Keratinocyte (primary cell): ENCODE measurements at regions not wholly inside any gene's neighbourhood (a gene's known extent, or its start where the extent isn't known, plus 50 kb on each side); places are given as distances from the start of the nearest gene placed in this dataset.

Experiments
- CTCF ChIP-seq, 3 experiments: IDR thresholded peaks in 1 of 3; conservative IDR thresholded peaks in 1 of 3; optimal IDR thresholded peaks in 1 of 3; 2 replicates in 2 of 3; 3 replicates in 1 of 3; pipeline versions ENCODE3 to v1.5.1; 2011; ENCODE audit warnings: low read length in 3 of 3, mild to moderate bottlenecking in 3 of 3, moderate library complexity in 2 of 3, control low read depth in 1 of 3, inconsistent platforms in 1 of 3; ENCODE audit not compliant: insufficient read depth in 2 of 3; ENCODE audit errors: extremely low read depth in 1 of 3
- EZH2 ChIP-seq: IDR thresholded peaks from one replicate; pipeline ENCODE4 v1.6.1; 2012; ENCODE audit warnings: inconsistent platforms, mild to moderate bottlenecking, low read length, moderate library complexity

- TF ChIP-seq CTCF (optimal IDR thresholded peaks at IDR 0.05 in 1 of 3, IDR thresholded peaks at IDR 0.05 in 1 of 3, conservative IDR thresholded peaks at IDR 0.05 in 1 of 3; ENCODE audit: extremely low read depth in 1 of 3, insufficient read depth in 2 of 3, low read length in 3 of 3), result no peak
- TF ChIP-seq EZH2, result no peak
Observed at GRCh38 chr1:222420633-222421032, 127.3 kb downstream of the HHIPL2 start.
